ENCODE measurements at regions not wholly inside any gene's neighbourhood (a gene's known extent, or its start where the extent isn't known, plus 50 kb on each side); places are given as distances from the start of the nearest gene placed in this dataset.
"Not testable (repeated sequence)": the region's sequence is repeated elsewhere in the genome, so short reads cannot be mapped to it uniquely, and the experiment has no call there.

DNA sequence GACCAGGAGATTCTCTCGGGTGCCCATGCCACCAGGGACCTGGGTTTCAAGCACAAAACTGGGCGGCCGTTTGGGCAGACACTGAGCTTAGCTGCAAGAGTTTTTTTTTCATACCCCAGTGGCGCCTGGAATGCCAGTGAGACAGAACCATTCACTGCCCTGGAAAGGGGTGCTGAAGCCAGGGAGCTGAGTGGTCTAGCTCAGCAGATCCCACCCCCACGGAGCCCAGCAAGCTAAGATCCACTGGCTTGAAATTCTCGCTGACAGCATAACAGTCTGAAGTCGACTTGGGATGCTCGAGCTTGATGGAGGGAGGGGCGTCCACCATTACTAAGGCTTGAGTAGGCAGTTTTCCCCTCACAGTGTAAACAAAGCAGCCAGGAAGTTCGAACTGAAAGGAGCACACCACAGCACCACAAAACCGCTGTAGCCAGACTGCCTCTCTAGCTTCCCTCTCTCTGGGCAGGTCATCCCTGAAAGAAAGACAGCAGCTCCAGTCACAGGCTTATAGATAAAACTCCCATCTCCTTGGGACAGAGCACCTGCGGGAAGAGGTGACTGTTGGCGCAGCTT lies 157.7 kb downstream of the GIPC2 start:
- H3K4me3 ChIP-seq; H3K27me3 ChIP-seq; H3K36me3 ChIP-seq; intact Hi-C loops (cut with DNase I); H3K4me1 ChIP-seq; H3K27ac ChIP-seq; DNase-seq; H3K9me3 ChIP-seq; H3K9ac ChIP-seq (ENCODE audit: low read depth in 2 of 2, low read length in 2 of 2): not testable (repeated sequence)

GRCh38 chr1:78210175-78210574 lies 164.4 kb downstream of the GIPC2 start:
- H3K27me3 ChIP-seq: no peaks in the 10 kb centered on the region
- no peak for DNase-seq
- H3K36me3 ChIP-seq: no peaks in the 10 kb centered on the region
- H3K27ac ChIP-seq: no peak overlapping the region
- no peaks in the 10 kb centered on the region for H3K4me1 ChIP-seq
- H3K4me3 ChIP-seq: no peak overlapping the region
- intact Hi-C loops (cut with DNase I): no loop called here
- no peak overlapping the region for H3K9ac ChIP-seq (ENCODE audit: low read depth in 2 of 2, low read length in 2 of 2)
- H3K9me3 ChIP-seq: no peaks in the 10 kb centered on the region
- no peak for TF ChIP-seq CTCF (IDR thresholded peaks at IDR 0.05)

GRCh38 chr1:78211483-78212092 lies 165.8 kb downstream of the GIPC2 start:
- Histone ChIP-seq H3K4me1 (no peaks in the 10 kb centered on the region), H3K4me3 (no peak overlapping the region), H3K9ac (ENCODE audit: low read depth in 2 of 2, low read length in 2 of 2) (no peak overlapping the region), H3K27ac (no peak overlapping the region), H3K36me3 (no peaks in the 10 kb centered on the region), H3K9me3 (no peaks in the 10 kb centered on the region), H3K27me3 (no peaks in the 10 kb centered on the region)
- intact Hi-C loops (cut with DNase I): no loop called here
- DNase-seq: no peak
- no peak for TF ChIP-seq CTCF (IDR thresholded peaks at IDR 0.05)

DNA sequence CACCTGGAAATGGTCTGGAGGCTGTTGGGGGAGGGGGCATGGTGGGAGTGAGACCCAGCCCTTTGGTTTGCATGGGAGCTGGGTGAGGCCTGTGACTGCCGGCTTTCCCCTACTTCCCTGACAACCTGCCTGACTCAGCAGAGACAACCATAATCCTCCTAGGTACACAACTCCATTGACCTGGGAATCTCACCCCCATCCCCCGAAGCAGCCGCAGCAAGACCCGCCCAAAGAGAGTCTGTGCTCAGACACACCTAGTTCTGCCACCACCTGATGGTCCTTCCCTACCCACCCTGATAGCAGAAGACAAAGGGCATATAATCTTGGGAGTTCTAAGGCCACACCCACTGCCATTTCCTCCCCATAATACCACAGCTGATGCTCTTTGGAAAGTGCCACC lies 168.6 kb downstream of the GIPC2 start:
- Histone ChIP-seq H3K9me3 (no peaks in the 10 kb centered on the region), H3K27ac (no peak overlapping the region), H3K4me1 (no peaks in the 10 kb centered on the region), H3K36me3 (no peaks in the 10 kb centered on the region), H3K9ac (ENCODE audit: low read depth in 2 of 2, low read length in 2 of 2) (no peak overlapping the region), H3K4me3 (no peak overlapping the region), H3K27me3 (no peaks in the 10 kb centered on the region)
- intact Hi-C loops (cut with DNase I): no loop called here
- no peak for TF ChIP-seq CTCF (IDR thresholded peaks at IDR 0.05)
- DNase-seq: peak; percentile 45

DNA sequence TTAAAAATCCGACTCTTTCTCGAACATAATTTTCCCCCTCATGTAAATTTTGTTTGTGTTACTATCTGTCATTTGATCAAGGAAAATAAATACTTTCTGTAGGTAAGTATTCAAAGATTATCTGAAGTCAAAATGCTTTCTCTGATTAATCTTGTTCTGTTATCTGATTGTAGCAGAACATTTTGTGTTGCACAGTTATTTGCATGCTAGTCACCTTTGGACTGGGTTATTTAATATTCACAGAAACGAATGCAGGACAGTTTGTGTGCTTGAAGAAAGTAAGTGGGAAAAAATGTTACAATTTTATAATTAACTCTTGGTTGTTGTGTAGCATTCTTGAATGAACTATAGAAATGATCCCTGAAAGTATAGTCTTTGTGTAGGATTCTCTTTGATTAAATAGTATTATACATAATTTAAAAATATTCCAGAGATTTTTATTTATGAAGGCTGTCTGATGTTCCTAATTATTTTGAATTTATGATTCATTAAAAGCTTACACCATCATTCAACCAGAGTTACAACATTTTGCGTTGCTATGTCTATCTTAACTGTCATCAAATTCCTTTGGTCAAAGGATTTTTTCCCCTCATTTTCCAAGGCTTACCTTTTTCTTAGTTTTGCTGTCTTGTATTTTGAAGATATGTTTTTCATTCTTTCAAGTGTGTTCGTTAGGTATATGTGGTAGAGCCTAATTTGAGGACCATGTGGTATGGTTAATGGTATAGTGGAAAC lies 176.6 kb downstream of the GIPC2 start:
- Histone ChIP-seq H3K9ac (ENCODE audit: low read depth in 2 of 2, low read length in 2 of 2) (no peak overlapping the region), H3K27ac (no peak overlapping the region), H3K9me3 (no peaks in the 10 kb centered on the region), H3K36me3 (no peaks in the 10 kb centered on the region), H3K27me3 (no peaks in the 10 kb centered on the region), H3K4me1 (peaks cover 6% of the 10 kb centered on the region), H3K4me3 (no peak overlapping the region)
- TF ChIP-seq CTCF (IDR thresholded peaks at IDR 0.05): no peak
- intact Hi-C loops (cut with DNase I): no loop called here
- DNase-seq: no peak

GRCh38 chr1:78222960-78223358 lies 177.2 kb downstream of the GIPC2 start:
- intact Hi-C loops (cut with DNase I): no loop called here
- no peaks in the 10 kb centered on the region for H3K9me3 ChIP-seq
- H3K9ac ChIP-seq (ENCODE audit: low read depth in 2 of 2, low read length in 2 of 2): no peak overlapping the region
- no peak overlapping the region for H3K27ac ChIP-seq
- H3K36me3 ChIP-seq: no peaks in the 10 kb centered on the region
- H3K27me3 ChIP-seq: no peaks in the 10 kb centered on the region
- no peak for TF ChIP-seq CTCF (IDR thresholded peaks at IDR 0.05)
- peaks cover 6% of the 10 kb centered on the region for H3K4me1 ChIP-seq
- DNase-seq: no peak
- H3K4me3 ChIP-seq: no peak overlapping the region
